Peyer's patch (tissue), 4 donors: ENCODE measurements at regions not wholly inside any gene's neighbourhood (a gene's known extent, or its start where the extent isn't known, plus 50 kb on each side); places are given as distances from the start of the nearest gene placed in this dataset.

Source experiments
- CTCF ChIP-seq, 6 experiments: fragments of 450-650 bp in 4 of 6; fragments of 200-600 bp in 2 of 6; sonication (generic) in 1 of 6; IDR thresholded peaks; one replicate each; pipeline ENCODE4 v1.5.1; 2017 to 2019; ENCODE audit warnings: antibody characterized with exemption in 6 of 6, mild to moderate bottlenecking in 3 of 6, moderate library complexity in 1 of 6
- POLR2A ChIP-seq, 2 donors: fragments of 450-650 bp; IDR thresholded peaks; one replicate each; pipeline ENCODE4 v1.5.1; 2017; ENCODE audit warnings: antibody characterized with exemption in 2 of 2, mild to moderate bottlenecking in 2 of 2, moderate library complexity in 2 of 2

GRCh38 chr18:55641486-55641885 lies 53.5 kb upstream of the TCF4 start:
- TF ChIP-seq CTCF (IDR thresholded peaks at IDR 0.05) (no peak), POLR2A (IDR thresholded peaks at IDR 0.05) (no peak)
